ENCODE measurements at regions not wholly inside any gene's neighbourhood (a gene's known extent, or its start where the extent isn't known, plus 50 kb on each side); places are given as distances from the start of the nearest gene placed in this dataset.

DNA sequence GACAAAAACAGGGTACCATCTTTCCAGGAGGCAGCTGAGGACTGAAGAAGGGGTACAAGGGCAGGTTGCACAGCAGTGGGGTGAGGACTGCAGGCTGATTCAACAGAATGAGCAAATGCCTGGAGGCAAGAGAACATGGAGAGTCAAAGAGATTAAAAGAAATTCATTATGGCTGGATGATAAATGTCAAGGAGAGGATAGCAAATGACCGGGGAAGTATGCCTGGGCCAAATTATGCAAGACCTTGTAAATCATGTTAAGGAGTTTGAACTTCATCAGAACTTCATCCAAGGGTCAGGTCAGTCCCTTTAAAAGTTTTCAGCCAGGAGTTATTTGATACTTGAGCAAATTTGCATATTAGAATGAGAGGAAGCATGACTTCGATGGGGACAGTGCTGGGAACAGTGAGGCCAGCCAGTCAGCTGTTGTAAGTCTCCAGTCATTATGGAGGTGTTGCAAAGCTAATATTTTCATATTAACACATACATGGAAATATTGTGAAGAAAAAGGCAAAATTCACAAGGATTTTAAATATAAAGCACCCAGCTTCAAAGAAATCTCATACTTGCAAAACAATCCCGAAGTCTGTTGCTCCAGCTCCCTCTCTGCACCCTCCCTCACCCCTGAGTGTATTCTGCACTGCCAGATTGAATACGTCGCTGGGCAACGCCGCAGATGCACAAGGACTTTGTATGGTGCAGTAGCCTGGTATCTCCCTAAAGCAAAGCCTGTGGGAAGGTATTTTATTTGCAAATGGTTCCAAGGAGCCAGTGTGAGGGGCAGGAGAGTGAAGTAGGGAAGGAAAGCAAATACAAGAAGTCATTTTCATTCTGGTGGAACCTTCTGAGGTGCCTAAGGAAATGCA is 509.8 kb upstream of the TLE4 start:
- TF ChIP-seq, protein P1, sequence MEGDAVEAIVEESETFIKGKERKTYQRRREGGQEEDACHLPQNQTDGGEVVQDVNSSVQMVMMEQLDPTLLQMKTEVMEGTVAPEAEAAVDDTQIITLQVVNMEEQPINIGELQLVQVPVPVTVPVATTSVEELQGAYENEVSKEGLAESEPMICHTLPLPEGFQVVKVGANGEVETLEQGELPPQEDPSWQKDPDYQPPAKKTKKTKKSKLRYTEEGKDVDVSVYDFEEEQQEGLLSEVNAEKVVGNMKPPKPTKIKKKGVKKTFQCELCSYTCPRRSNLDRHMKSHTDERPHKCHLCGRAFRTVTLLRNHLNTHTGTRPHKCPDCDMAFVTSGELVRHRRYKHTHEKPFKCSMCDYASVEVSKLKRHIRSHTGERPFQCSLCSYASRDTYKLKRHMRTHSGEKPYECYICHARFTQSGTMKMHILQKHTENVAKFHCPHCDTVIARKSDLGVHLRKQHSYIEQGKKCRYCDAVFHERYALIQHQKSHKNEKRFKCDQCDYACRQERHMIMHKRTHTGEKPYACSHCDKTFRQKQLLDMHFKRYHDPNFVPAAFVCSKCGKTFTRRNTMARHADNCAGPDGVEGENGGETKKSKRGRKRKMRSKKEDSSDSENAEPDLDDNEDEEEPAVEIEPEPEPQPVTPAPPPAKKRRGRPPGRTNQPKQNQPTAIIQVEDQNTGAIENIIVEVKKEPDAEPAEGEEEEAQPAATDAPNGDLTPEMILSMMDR (IDR thresholded peaks at IDR 0.05; ENCODE audit: insufficient read depth, low read depth, low read length): no peak
- POLR2A ChIA-PET: no interaction called here
- Histone ChIP-seq H3K27me3 (ENCODE audit: control insufficient read depth, insufficient read depth, low read length) (no peaks in the 10 kb centered on the region), H3K36me3 (ENCODE audit: control insufficient read depth, insufficient read depth, low read length) (no peaks in the 10 kb centered on the region), H3K4me3 (ENCODE audit: low read depth, low read length) (no peak overlapping the region)
- CTCF ChIA-PET: interaction anchor here (1.9 kb wide), 1 partner anchor 10 kb away, joined by 4 read pairs; no protein-coding TSS in a partner anchor
- no peak for DNase-seq (ENCODE audit: low read depth)

DNA sequence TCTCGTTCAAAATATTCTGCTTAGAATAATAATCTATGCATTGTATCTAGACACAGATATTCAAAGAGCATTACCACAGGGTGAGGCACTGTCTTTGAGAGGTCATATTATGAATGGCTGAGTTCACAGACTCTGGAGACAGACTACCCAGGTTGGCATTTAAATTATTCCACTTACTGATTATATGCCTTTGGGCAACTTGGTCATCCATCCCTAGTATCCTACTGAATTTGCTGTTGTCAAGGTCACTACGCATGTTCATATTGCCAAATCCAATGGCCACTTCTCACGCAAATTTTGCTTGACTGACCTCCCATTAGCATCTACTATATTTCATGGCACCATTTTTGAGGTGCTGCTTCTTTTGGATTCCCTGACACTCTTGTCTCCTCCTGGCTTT is 498.6 kb upstream of the TLE4 start:
- Histone ChIP-seq H3K36me3 (ENCODE audit: control insufficient read depth, insufficient read depth, low read length) (no peaks in the 10 kb centered on the region), H3K27me3 (ENCODE audit: control insufficient read depth, insufficient read depth, low read length) (no peaks in the 10 kb centered on the region), H3K4me3 (ENCODE audit: low read depth, low read length) (no peak overlapping the region)
- no peak for DNase-seq (ENCODE audit: low read depth)
- TF ChIP-seq, protein P1 (IDR thresholded peaks at IDR 0.05; ENCODE audit: insufficient read depth, low read depth, low read length): no peak
- CTCF ChIA-PET: interaction anchor here (0.5 to 1.6 kb wide), 3 partner anchors 12 to 19 kb away, joined by 3 to 4 read pairs (median 3); no protein-coding TSS in a partner anchor
- POLR2A ChIA-PET: no interaction called here

DNA sequence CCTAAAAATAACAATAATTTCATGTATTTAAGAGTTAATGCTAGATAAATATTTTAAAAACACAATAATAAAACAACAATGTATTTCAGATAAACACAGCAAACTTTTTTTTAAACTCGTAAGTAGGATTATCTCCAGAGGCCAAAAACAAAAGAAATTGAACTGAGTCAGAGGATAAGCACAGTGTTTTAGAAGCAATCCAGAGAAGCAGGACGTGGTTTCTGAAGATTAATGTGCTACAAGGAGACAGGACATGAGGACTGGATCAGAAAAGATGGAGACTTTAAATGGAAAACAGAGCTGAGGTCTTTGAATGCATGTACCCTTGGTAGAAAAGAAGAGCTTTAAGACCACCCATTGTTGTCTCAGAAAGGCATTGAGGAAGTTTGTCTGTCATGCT is 491.2 kb upstream of the TLE4 start:
- no peak for DNase-seq (ENCODE audit: low read depth)
- POLR2A ChIA-PET: no interaction called here
- Histone ChIP-seq H3K36me3 (ENCODE audit: control insufficient read depth, insufficient read depth, low read length) (no peaks in the 10 kb centered on the region), H3K27me3 (ENCODE audit: control insufficient read depth, insufficient read depth, low read length) (no peaks in the 10 kb centered on the region), H3K4me3 (ENCODE audit: low read depth, low read length) (no peak overlapping the region)
- CTCF ChIA-PET: interaction anchor here (0.6 kb wide), 1 partner anchor 1842 kb away, joined by 5 read pairs; no protein-coding TSS in a partner anchor
- TF ChIP-seq, protein P1 (IDR thresholded peaks at IDR 0.05; ENCODE audit: insufficient read depth, low read depth, low read length): no peak

DNA sequence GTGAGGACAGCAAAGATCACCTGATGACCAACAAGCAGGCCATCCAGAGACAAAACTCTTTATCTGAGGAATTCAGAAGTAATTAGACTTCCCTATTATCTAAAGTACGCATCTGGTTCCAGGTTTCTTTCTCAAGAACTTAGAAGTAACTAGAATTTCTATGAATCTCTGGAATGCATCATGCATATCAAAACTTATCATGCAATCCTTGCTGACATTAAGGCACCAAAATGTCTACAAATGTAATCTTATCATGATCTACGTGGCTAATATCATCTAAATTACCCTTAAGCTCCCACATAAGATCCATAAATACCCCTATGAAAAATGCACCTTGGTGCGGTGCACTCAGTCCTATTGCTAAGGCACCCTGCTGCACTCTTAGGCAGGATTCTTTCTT is 488.1 kb upstream of the TLE4 start:
- DNase-seq (ENCODE audit: low read depth): no peak
- Histone ChIP-seq H3K4me3 (ENCODE audit: low read depth, low read length) (no peak overlapping the region), H3K27me3 (ENCODE audit: control insufficient read depth, insufficient read depth, low read length) (no peaks in the 10 kb centered on the region), H3K36me3 (ENCODE audit: control insufficient read depth, insufficient read depth, low read length) (no peaks in the 10 kb centered on the region)
- CTCF ChIA-PET: no interaction called here
- POLR2A ChIA-PET: no interaction called here
- TF ChIP-seq, protein P1 (IDR thresholded peaks at IDR 0.05; ENCODE audit: insufficient read depth, low read depth, low read length): no peak

DNA sequence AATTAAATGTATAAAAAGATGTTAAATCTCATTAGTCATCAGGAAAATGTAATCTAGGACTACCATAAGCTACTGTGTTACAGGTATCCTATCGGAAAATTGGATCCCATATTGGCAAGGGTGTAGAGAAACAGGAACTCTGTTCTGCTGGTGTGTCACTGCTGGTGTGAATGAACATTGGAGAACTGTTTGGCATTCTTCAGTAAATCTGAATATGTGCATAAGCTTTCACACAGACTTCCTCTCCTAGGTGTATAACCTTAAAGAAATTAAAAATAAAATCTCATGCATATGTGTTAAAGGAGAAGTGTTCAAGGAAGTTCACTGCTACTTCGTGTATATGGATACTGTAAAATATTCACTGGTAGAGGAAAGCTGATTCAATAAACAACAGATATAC is 484.6 kb upstream of the TLE4 start:
- ChIA-PET POLR2A (no interaction called here), CTCF (no interaction called here)
- Histone ChIP-seq H3K27me3 (ENCODE audit: control insufficient read depth, insufficient read depth, low read length) (no peaks in the 10 kb centered on the region), H3K4me3 (ENCODE audit: low read depth, low read length) (no peak overlapping the region), H3K36me3 (ENCODE audit: control insufficient read depth, insufficient read depth, low read length) (no peaks in the 10 kb centered on the region)
- no peak for DNase-seq (ENCODE audit: low read depth)
- TF ChIP-seq, protein P1 (IDR thresholded peaks at IDR 0.05; ENCODE audit: insufficient read depth, low read depth, low read length): no peak

Measured in BJ (cell line).